ENCODE measurements at regions not wholly inside any gene's neighbourhood (a gene's known extent, or its start where the extent isn't known, plus 50 kb on each side); places are given as distances from the start of the nearest gene placed in this dataset.

DNA sequence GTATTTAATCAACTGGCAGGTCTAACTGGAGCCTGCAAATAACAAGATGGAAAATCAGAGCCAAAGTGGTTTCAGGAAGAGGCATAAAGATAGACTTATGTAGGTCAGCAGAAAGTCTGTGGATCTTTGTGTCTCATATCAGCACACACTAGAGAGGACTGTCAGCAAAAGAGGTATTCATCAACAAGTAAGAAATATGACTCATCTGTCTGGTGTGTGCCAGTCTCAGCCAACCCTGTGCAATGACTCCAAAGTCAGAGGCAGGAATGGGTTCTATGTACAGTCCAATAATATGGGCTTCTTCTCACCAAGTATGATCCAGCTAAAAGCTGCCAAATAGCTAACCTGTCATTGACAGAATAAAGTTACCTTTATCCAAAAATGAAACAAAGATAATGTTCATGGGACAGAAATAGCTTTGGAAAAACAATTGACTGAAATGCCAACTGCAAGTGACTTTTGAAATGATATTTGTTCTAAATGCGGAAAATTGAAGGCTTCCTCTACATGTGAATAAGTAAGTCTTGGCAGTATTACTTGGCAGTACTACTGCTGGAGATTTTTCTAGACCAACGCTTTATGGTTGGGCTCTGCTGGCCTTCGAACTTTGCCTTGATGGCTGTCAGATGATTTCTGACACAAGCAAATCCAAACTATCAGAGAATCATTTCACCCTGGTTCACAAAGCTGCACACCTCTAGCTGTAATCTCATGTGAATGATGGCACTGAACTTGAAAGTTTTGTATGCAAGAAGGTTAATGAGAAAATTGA, 272.3 kb upstream of the SEMA3C start:
- H3K4me3 ChIP-seq (ENCODE audit: control insufficient read depth in 2 of 3, extremely low read depth in 1 of 3, insufficient read depth in 2 of 3, low read depth in 1 of 3, low read length in 3 of 3), result no peak overlapping the region
- H3K4me2 ChIP-seq (ENCODE audit: control insufficient read depth, extremely low read depth, insufficient read depth, low read depth, low read length), result no peak overlapping the region
- H3K9me3 ChIP-seq (ENCODE audit: control insufficient read depth, low read depth, low read length), result no peaks in the 10 kb centered on the region
- H3K27me3 ChIP-seq (ENCODE audit: control insufficient read depth, extremely low read depth, insufficient read depth, low read length), result no peaks in the 10 kb centered on the region
- H3K9ac ChIP-seq (ENCODE audit: control insufficient read depth, extremely low read depth, insufficient read depth, low read length), result no peak overlapping the region
- dilution Hi-C loops (cut with MboI; ENCODE audit: extremely low pct_ligation_motif_present, low sequenced_read_pairs), result no loop called here
- peaks cover 10% of the 10 kb centered on the region for H3K4me1 ChIP-seq (ENCODE audit: control insufficient read depth, extremely low read depth, insufficient read depth, low read length)
- no peak overlapping the region for H3K27ac ChIP-seq (ENCODE audit: control insufficient read depth, insufficient read depth, low read length)
- H3K79me2 ChIP-seq (ENCODE audit: control insufficient read depth, insufficient read depth, low read length), result no peaks in the 10 kb centered on the region
- DNase-seq (ENCODE audit: low read depth, low spot score), result peak; percentile 17
- H3K9me1 ChIP-seq (ENCODE audit: control insufficient read depth, extremely low read depth, insufficient read depth, low read length), result no peaks in the 10 kb centered on the region
- peak; percentile 97 for FAIRE-seq
- no peaks in the 10 kb centered on the region for H4K20me1 ChIP-seq (ENCODE audit: control insufficient read depth, extremely low read depth, insufficient read depth, low read length)
- no peaks in the 10 kb centered on the region for H3K36me3 ChIP-seq (ENCODE audit: control insufficient read depth in 2 of 2, extremely low read depth in 1 of 2, insufficient read depth in 2 of 2, low read length in 2 of 2)
- TF ChIP-seq, protein P1, sequence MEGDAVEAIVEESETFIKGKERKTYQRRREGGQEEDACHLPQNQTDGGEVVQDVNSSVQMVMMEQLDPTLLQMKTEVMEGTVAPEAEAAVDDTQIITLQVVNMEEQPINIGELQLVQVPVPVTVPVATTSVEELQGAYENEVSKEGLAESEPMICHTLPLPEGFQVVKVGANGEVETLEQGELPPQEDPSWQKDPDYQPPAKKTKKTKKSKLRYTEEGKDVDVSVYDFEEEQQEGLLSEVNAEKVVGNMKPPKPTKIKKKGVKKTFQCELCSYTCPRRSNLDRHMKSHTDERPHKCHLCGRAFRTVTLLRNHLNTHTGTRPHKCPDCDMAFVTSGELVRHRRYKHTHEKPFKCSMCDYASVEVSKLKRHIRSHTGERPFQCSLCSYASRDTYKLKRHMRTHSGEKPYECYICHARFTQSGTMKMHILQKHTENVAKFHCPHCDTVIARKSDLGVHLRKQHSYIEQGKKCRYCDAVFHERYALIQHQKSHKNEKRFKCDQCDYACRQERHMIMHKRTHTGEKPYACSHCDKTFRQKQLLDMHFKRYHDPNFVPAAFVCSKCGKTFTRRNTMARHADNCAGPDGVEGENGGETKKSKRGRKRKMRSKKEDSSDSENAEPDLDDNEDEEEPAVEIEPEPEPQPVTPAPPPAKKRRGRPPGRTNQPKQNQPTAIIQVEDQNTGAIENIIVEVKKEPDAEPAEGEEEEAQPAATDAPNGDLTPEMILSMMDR (optimal IDR thresholded peaks at IDR 0.05 in 1 of 3, IDR thresholded peaks at IDR 0.05 in 1 of 3, conservative IDR thresholded peaks at IDR 0.05 in 1 of 3; ENCODE audit: extremely low read depth in 1 of 3, insufficient read depth in 2 of 3, low read length in 3 of 3), result no peak
- no peak for TF ChIP-seq EZH2 (IDR thresholded peaks at IDR 0.05; ENCODE audit: low read length)
- no peak overlapping the region for H2AFZ ChIP-seq (ENCODE audit: control insufficient read depth, low read length)

DNA sequence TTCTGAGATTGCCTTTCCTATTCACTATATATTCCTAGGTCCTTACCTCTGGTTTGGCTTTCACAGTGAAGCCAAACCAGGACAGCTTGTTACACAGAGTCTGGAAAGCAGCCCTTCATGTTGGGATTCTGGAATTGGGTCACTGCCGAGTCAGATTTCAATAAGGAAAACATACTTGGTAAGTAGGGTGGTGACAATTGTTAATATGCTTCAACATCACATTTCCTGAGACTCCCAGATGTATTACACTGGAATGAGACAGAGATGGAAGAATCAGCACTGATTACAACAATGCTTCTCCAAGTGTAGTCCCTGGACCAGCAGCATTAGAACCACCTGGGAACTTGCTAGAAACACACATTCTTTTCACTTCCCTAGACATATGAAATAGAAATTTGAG, 268.9 kb upstream of the SEMA3C start:
- TF ChIP-seq EZH2 (IDR thresholded peaks at IDR 0.05; ENCODE audit: low read length), result no peak
- TF ChIP-seq, protein P1 (optimal IDR thresholded peaks at IDR 0.05 in 1 of 3, IDR thresholded peaks at IDR 0.05 in 1 of 3, conservative IDR thresholded peaks at IDR 0.05 in 1 of 3; ENCODE audit: extremely low read depth in 1 of 3, insufficient read depth in 2 of 3, low read length in 3 of 3), result no peak
- Histone ChIP-seq H3K79me2 (ENCODE audit: control insufficient read depth, insufficient read depth, low read length) (no peaks in the 10 kb centered on the region), H3K4me2 (ENCODE audit: control insufficient read depth, extremely low read depth, insufficient read depth, low read depth, low read length) (no peak overlapping the region), H2AFZ (ENCODE audit: control insufficient read depth, low read length) (no peak overlapping the region), H3K4me1 (ENCODE audit: control insufficient read depth, extremely low read depth, insufficient read depth, low read length) (peaks cover 13% of the 10 kb centered on the region), H3K27me3 (ENCODE audit: control insufficient read depth, extremely low read depth, insufficient read depth, low read length) (no peaks in the 10 kb centered on the region), H3K9ac (ENCODE audit: control insufficient read depth, extremely low read depth, insufficient read depth, low read length) (no peak overlapping the region), H3K9me1 (ENCODE audit: control insufficient read depth, extremely low read depth, insufficient read depth, low read length) (no peaks in the 10 kb centered on the region), H3K27ac (ENCODE audit: control insufficient read depth, insufficient read depth, low read length) (no peak overlapping the region), H3K36me3 (ENCODE audit: control insufficient read depth in 2 of 2, extremely low read depth in 1 of 2, insufficient read depth in 2 of 2, low read length in 2 of 2) (no peaks in the 10 kb centered on the region), H3K4me3 (ENCODE audit: control insufficient read depth in 2 of 3, extremely low read depth in 1 of 3, insufficient read depth in 2 of 3, low read depth in 1 of 3, low read length in 3 of 3) (no peak overlapping the region), H4K20me1 (ENCODE audit: control insufficient read depth, extremely low read depth, insufficient read depth, low read length) (no peaks in the 10 kb centered on the region), H3K9me3 (ENCODE audit: control insufficient read depth, low read depth, low read length) (no peaks in the 10 kb centered on the region)
- DNase-seq (ENCODE audit: low read depth, low spot score) (no peak), FAIRE-seq (peak; percentile 5)
- dilution Hi-C loops (cut with MboI; ENCODE audit: extremely low pct_ligation_motif_present, low sequenced_read_pairs), result no loop called here
